A673 (cell line): ENCODE measurements at regions not wholly inside any gene's neighbourhood (a gene's known extent, or its start where the extent isn't known, plus 50 kb on each side); places are given as distances from the start of the nearest gene placed in this dataset.

Experiments used
- EZH2 ChIP-seq: fragments of 200-600 bp; sonication (generic); IDR thresholded peaks from 2 replicates; pipeline ENCODE4 v1.6.1; 2017; ENCODE audit warnings: borderline replicate concordance, low read depth, mild to moderate bottlenecking, mixed read lengths, antibody characterized with exemption, low read length; ENCODE audit not compliant: poor library complexity, severe bottlenecking
- TF ChIP-seq, protein P1 (sequence below): fragments of 300-800, 200-600 bp; sonication (generic); conservative IDR thresholded peaks from 2 replicates; pipeline ENCODE4 v1.5.1; 2017; ENCODE audit warnings: low read depth, mild to moderate bottlenecking, antibody characterized with exemption, low read length, moderate library complexity, mixed read lengths

DNA sequence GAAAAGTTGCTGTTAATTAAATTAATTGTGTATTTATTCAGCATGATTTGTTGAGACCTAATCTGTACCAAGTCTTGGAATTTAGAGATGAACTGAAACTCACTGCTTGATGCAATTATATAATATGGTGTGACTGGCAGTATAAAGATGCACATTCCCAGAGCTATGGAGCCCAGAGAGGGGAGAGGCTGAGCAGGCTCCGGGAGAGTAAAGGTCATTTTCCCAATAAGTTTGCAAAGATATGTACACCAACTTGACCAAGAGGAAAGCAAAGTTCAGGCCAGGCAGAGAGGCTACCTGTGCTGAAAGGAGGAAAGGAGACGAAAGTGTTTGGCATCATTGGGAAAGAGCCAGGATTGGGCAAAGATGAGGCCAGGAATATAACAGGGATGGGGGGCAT lies 271.7 kb upstream of the KLF4 start:
- no peak for TF ChIP-seq EZH2
- TF ChIP-seq, protein P1, sequence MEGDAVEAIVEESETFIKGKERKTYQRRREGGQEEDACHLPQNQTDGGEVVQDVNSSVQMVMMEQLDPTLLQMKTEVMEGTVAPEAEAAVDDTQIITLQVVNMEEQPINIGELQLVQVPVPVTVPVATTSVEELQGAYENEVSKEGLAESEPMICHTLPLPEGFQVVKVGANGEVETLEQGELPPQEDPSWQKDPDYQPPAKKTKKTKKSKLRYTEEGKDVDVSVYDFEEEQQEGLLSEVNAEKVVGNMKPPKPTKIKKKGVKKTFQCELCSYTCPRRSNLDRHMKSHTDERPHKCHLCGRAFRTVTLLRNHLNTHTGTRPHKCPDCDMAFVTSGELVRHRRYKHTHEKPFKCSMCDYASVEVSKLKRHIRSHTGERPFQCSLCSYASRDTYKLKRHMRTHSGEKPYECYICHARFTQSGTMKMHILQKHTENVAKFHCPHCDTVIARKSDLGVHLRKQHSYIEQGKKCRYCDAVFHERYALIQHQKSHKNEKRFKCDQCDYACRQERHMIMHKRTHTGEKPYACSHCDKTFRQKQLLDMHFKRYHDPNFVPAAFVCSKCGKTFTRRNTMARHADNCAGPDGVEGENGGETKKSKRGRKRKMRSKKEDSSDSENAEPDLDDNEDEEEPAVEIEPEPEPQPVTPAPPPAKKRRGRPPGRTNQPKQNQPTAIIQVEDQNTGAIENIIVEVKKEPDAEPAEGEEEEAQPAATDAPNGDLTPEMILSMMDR, result no peak
